RWPE1 (cell line): ENCODE measurements at regions not wholly inside any gene's neighbourhood (a gene's known extent, or its start where the extent isn't known, plus 50 kb on each side); places are given as distances from the start of the nearest gene placed in this dataset.

ENCODE experiments used
- CTCF ChIA-PET: fragments of 350-600 bp; sonication (Branson Sonifier 250); formaldehyde crosslinking; extraction: SDS; loops from one replicate; lab custom pipeline; 2021; lab: Yijun Ruan, JAX
- POLR2A ChIA-PET: fragments of 400-600 bp; formaldehyde crosslinking; extraction: SDS; loops from one replicate; lab custom pipeline; 2020; ENCODE audit warnings: antibody characterized with exemption; ENCODE audit not compliant: low non-redundant PET; lab: Yijun Ruan, JAX
- DNase-seq: peaks from one replicate; pipeline ENCODE4 v3.0.0; 2012; ENCODE audit warnings: low spot score
- H3K27ac ChIP-seq: fragments of 450-650 bp; 2 replicates; pipeline ENCODE4 v1.5.1; 2017
- TF ChIP-seq, protein P1 (sequence below): fragments of 450-650 bp; conservative IDR thresholded peaks from 2 replicates; pipeline ENCODE4 v1.5.1; 2017; ENCODE audit warnings: low read depth, mild to moderate bottlenecking

DNA sequence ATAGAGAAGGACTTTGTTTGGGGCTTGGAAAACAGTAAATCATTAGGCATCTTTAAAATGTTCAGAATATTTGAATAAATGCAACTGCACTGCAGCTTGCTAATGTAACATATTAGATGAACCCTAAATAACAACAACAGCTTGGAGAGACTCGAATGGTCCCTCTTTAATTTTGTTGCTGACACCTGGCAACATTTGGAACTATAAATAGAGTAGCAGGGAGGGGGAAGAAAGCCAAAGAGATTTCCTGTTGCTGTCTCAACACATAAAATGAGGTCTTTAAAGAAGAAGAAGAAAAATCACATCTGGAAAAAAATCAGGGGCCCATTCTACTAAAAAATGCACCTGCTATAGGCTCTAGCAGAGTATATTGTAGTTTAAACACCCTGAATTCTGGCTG lies 49.9 kb upstream of the DPPA4 start:
- POLR2A ChIA-PET = no interaction called here
- TF ChIP-seq, protein P1, sequence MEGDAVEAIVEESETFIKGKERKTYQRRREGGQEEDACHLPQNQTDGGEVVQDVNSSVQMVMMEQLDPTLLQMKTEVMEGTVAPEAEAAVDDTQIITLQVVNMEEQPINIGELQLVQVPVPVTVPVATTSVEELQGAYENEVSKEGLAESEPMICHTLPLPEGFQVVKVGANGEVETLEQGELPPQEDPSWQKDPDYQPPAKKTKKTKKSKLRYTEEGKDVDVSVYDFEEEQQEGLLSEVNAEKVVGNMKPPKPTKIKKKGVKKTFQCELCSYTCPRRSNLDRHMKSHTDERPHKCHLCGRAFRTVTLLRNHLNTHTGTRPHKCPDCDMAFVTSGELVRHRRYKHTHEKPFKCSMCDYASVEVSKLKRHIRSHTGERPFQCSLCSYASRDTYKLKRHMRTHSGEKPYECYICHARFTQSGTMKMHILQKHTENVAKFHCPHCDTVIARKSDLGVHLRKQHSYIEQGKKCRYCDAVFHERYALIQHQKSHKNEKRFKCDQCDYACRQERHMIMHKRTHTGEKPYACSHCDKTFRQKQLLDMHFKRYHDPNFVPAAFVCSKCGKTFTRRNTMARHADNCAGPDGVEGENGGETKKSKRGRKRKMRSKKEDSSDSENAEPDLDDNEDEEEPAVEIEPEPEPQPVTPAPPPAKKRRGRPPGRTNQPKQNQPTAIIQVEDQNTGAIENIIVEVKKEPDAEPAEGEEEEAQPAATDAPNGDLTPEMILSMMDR = no peak
- no peak overlapping the region for H3K27ac ChIP-seq
- DNase-seq = no peak
- CTCF ChIA-PET = interaction anchor here (0.7 kb wide), 1 partner anchor 799 kb away, joined by 3 read pairs; no protein-coding TSS in a partner anchor
